ENCODE measurements at regions not wholly inside any gene's neighbourhood (a gene's known extent, or its start where the extent isn't known, plus 50 kb on each side); places are given as distances from the start of the nearest gene placed in this dataset.

- TF ChIP-seq FOXA1 (IDR thresholded peaks at IDR 0.05), result no peak
- no peak for TF ChIP-seq HDGF (IDR thresholded peaks at IDR 0.05; ENCODE audit: borderline replicate concordance)
- TF ChIP-seq ZNF384 (IDR thresholded peaks at IDR 0.05), result no peak
- no peak for TF ChIP-seq PKNOX1 (IDR thresholded peaks at IDR 0.05)
- TF ChIP-seq BHLHE40 (IDR thresholded peaks at IDR 0.05; ENCODE audit: borderline replicate concordance), result no peak
- TF ChIP-seq FOXK2 (IDR thresholded peaks at IDR 0.05), result no peak
- TF ChIP-seq FOXM1 (IDR thresholded peaks at IDR 0.05; ENCODE audit: borderline replicate concordance), result no peak
- TF ChIP-seq SP1 (IDR thresholded peaks at IDR 0.05), result no peak
- TF ChIP-seq SUZ12 (IDR thresholded peaks at IDR 0.05), result no peak
- no peak for TF ChIP-seq ELF4 (IDR thresholded peaks at IDR 0.05)
- TF ChIP-seq TARDBP (IDR thresholded peaks at IDR 0.05), result no peak
- no peak for TF ChIP-seq NFRKB (IDR thresholded peaks at IDR 0.05)
- TF ChIP-seq LEF1 (IDR thresholded peaks at IDR 0.05; ENCODE audit: borderline replicate concordance), result no peak
- no peak for TF ChIP-seq CTBP1 (IDR thresholded peaks at IDR 0.05; ENCODE audit: borderline replicate concordance)
Measured at GRCh38 chr12:84038242-84038641, 874.4 kb downstream of the SLC6A15 start.
